ENCODE measurements at regions not wholly inside any gene's neighbourhood (a gene's known extent, or its start where the extent isn't known, plus 50 kb on each side); places are given as distances from the start of the nearest gene placed in this dataset.

DNA sequence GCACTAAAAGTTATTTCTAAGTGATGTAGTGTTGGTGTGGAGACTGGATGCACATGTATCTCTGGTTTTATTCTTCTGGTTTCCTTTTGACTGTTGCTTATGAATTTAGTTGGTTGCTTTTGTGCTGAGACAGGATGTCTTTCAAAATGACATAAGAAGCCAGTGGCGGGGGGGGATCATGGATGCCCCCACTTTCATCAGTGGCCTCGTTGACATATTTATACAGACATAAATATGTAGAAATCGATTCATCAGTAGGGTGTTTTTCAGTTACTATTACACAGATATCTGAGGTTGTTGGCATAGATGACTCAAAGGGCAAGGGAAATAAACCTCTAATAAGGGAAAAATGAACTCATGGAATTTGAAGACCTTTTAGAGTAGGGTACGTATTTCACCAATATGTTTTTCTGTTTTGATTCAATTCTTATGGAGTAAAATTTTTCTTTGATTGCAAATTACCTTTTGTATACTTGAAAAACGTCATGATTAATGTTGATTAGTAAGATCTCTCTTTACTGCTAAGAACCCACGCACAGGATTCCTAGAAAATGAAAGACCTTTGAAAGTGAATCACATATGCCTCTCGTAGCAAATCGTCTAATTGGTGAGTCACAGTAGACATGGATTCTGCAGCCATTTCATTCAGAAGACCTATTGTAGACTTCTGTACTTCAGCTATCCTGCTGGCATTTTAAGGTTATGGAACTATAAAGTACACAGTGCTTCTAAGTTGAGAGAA lies 97.4 kb upstream of the RBMS3 start:
- peak; percentile 44 for DNase-seq (ENCODE audit: low read depth)
- no peak overlapping the region for H3K4me3 ChIP-seq (ENCODE audit: low read length)
- TF ChIP-seq, protein P1, sequence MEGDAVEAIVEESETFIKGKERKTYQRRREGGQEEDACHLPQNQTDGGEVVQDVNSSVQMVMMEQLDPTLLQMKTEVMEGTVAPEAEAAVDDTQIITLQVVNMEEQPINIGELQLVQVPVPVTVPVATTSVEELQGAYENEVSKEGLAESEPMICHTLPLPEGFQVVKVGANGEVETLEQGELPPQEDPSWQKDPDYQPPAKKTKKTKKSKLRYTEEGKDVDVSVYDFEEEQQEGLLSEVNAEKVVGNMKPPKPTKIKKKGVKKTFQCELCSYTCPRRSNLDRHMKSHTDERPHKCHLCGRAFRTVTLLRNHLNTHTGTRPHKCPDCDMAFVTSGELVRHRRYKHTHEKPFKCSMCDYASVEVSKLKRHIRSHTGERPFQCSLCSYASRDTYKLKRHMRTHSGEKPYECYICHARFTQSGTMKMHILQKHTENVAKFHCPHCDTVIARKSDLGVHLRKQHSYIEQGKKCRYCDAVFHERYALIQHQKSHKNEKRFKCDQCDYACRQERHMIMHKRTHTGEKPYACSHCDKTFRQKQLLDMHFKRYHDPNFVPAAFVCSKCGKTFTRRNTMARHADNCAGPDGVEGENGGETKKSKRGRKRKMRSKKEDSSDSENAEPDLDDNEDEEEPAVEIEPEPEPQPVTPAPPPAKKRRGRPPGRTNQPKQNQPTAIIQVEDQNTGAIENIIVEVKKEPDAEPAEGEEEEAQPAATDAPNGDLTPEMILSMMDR (conservative IDR thresholded peaks at IDR 0.05; ENCODE audit: low read depth, low read length), result no peak

DNA sequence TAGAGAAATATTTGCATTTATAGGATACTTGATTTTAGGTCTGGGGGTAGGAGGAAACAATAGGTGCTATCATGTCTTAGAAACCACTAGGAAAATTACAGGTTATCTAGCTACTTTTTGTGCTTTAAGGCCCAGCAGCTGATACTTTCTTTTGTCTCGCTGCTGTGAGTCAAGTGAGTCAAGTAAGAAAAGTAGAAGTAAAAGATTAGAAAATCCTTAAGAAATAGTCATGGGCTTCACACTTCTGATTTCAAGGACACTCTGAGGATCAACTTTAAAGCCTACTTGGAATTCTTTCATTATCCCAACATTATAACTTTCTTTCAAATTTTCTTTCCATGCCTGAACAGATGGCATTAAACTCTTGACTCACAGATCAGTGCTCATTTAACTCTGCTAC lies 95.2 kb upstream of the RBMS3 start:
- TF ChIP-seq, protein P1 (conservative IDR thresholded peaks at IDR 0.05; ENCODE audit: low read depth, low read length), result no peak
- no peak overlapping the region for H3K4me3 ChIP-seq (ENCODE audit: low read length)
- DNase-seq (ENCODE audit: low read depth), result peak; percentile 8

DNA sequence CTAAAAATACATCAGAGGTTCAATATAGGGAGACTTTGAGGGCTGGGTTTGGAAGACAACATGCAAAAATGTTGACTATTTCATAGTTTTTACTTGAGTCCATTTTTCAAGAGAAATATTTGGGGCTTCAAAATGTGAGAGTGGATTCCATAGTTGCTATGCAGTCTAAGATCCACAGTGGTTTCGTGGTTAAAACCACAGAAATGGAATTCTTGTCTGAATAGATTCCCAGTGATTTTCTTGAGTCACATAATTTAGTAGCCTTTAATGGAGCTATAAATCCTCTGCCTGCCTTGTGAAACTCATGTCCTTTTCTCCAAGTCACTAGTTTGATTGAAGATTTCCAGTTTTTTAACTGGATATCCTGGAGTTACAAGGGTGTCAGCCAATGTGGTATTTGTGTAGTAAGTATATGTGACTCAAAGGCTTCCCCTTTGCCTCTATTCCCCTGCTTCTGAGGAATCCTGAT lies 94.7 kb upstream of the RBMS3 start:
- H3K4me3 ChIP-seq (ENCODE audit: low read length), result no peak overlapping the region
- TF ChIP-seq, protein P1 (conservative IDR thresholded peaks at IDR 0.05; ENCODE audit: low read depth, low read length), result no peak
- DNase-seq (ENCODE audit: low read depth), result peak; percentile 68

DNA sequence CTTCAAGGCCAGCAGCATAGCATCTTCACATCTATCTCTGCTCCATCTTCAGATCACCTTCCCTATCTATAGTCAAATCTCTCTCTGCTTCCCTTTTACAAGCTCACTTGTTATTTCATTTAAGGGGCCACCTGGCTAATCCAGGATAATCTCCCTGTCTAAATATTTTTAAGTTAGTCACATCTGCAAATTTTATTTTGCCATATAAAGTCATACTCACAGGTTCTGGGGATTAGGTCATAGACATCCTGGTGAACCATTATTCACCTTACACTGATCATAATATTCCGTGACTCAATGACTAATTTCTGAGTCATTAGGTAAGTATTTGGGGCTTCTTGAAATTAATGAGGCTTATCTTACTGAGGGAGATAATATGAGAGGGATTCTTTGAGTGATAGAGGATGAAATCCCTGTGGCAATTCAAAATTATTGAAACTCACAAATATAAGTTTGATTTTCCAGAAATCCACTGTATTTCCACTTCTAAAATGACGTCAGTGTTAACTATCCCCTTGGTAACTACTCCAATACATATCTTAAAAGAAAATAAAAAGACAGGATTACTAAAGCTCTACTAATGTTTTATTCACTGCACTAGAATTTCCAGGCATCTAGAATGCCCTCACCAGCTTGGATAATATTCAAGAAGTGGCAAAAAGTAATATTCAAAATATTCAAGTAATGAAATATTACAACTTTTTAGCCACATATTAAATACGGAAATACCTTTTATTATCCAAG lies 93.7 kb upstream of the RBMS3 start:
- H3K4me3 ChIP-seq (ENCODE audit: low read length), result no peak overlapping the region
- TF ChIP-seq, protein P1 (conservative IDR thresholded peaks at IDR 0.05; ENCODE audit: low read depth, low read length), result no peak
- DNase-seq (ENCODE audit: low read depth), result peak; percentile 54

DNA sequence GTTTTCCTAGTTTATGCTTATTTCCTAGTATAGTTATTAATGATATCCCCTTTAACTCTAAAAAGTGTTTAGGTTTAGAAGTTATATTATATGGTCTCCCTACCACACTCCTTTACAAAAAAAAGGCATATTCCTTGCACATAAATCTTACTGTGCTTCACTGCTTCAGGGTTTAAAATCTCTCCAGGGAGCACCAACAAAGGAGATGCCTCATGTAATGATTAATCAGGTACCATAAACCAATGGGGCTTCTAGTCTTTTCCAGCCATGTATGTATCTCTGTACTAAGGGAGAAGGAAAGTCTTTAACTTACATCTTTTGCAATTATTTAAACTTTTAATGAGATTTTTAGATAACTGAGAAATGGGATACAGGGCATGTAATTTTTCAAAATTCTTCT lies 91.5 kb upstream of the RBMS3 start:
- no peak overlapping the region for H3K4me3 ChIP-seq (ENCODE audit: low read length)
- TF ChIP-seq, protein P1 (conservative IDR thresholded peaks at IDR 0.05; ENCODE audit: low read depth, low read length), result no peak
- DNase-seq (ENCODE audit: low read depth), result no peak

DNA sequence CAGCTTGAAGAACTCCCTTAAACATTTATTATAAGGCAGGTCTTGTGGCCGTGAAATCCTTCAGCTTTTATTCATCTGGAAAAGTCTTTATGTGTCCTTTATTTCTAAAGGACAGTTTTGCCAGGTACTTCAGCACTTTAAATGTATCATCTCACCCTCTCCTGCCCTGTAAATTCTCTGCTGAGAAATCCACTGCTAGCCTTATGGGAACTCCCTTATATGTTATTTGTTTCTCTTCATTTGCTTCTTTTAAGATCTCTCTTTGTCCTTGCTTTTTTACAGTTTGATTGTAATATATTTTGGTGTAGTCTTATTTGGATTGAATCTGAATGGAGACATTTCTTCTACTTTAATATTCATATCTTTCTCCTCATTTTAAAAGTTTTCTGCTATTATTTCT lies 86.7 kb upstream of the RBMS3 start:
- TF ChIP-seq, protein P1 (conservative IDR thresholded peaks at IDR 0.05; ENCODE audit: low read depth, low read length), result no peak
- no peak for DNase-seq (ENCODE audit: low read depth)
- H3K4me3 ChIP-seq (ENCODE audit: low read length), result no peak overlapping the region

All from retinal pigment epithelial cell (primary cell).